ENCODE measurements at regions not wholly inside any gene's neighbourhood (a gene's known extent, or its start where the extent isn't known, plus 50 kb on each side); places are given as distances from the start of the nearest gene placed in this dataset.

DNA sequence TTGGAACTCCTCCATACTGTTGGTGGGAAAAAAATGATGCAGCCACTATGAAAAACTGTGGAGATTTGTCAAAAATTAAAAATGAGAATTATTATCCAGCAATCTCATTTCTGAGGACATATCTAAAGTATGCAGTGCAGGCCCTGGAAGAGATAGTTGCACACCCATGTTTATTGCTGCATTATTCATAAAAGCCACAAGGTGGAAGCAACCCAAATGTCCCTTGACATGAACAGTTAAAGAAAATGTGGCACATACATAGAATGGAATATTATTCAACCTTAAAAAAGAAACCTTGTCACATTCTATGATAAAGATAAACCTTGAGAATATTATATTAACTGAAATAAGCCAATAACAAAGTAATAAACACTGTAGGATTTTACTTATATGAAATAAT, 80.9 kb upstream of the ARHGEF26 start:
- no peak for TF ChIP-seq POLR2A (IDR thresholded peaks at IDR 0.05)
- TF ChIP-seq, protein P1, sequence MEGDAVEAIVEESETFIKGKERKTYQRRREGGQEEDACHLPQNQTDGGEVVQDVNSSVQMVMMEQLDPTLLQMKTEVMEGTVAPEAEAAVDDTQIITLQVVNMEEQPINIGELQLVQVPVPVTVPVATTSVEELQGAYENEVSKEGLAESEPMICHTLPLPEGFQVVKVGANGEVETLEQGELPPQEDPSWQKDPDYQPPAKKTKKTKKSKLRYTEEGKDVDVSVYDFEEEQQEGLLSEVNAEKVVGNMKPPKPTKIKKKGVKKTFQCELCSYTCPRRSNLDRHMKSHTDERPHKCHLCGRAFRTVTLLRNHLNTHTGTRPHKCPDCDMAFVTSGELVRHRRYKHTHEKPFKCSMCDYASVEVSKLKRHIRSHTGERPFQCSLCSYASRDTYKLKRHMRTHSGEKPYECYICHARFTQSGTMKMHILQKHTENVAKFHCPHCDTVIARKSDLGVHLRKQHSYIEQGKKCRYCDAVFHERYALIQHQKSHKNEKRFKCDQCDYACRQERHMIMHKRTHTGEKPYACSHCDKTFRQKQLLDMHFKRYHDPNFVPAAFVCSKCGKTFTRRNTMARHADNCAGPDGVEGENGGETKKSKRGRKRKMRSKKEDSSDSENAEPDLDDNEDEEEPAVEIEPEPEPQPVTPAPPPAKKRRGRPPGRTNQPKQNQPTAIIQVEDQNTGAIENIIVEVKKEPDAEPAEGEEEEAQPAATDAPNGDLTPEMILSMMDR (IDR thresholded peaks at IDR 0.05) = peak in 4 of 7 experiments; percentile 9 to 31 (median 16)

All from body of pancreas (tissue), 4 donors.